ENCODE measurements at regions not wholly inside any gene's neighbourhood (a gene's known extent, or its start where the extent isn't known, plus 50 kb on each side); places are given as distances from the start of the nearest gene placed in this dataset.

DNA sequence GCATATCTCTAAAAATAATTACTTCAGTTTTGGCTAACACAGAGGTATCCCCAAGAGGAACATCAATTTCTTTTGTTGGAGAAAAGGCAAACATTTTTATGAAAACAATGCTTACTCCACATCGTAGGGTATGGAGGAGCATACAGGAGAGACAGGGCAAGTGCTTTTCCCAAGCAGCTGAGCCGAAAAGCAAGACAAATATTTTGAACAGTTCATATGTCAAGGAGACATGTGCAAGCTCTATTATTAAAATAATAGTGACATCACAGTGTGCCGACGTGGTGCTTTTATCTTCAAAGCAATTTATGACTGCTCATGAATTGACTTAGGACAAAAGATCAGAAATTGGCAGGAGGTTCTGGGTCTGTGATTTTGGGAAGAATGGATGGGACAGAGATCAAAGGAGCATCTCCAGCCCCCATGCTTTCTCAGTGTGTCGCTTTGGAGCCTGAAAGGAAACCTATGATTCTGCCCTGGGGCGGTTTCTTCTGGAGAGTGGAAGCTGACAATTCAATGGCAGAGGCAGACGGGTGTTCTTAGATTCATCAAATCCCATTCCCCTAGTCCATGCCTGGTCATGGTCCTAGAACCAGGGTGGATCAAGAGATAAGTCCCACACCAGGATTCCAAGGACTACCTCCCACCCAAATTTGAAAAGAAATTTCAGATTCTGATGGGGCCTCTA, 97.1 kb downstream of the JCAD start:
- ATAC-seq (no peak), DNase-seq (ENCODE audit: missing footprints) (no peak)
- intact Hi-C loops (cut with DNase I) = no loop called here

- ATAC-seq (no peak), DNase-seq (ENCODE audit: missing footprints) (no peak)
- intact Hi-C loops (cut with DNase I) = no loop called here
These were observed 98.0 kb downstream of the JCAD start for GRCh38 chr10:29961351-29961750.

GRCh38 chr10:29960261-29960660, 99.1 kb downstream of the JCAD start:
- ATAC-seq (no peak), DNase-seq (ENCODE audit: missing footprints) (no peak)
- intact Hi-C loops (cut with DNase I) = no loop called here

- DNase-seq (ENCODE audit: missing footprints) (no peak), ATAC-seq (no peak)
- intact Hi-C loops (cut with DNase I) = no loop called here
These were observed 99.8 kb downstream of the JCAD start for GRCh38 chr10:29959586-29959985.

DNA sequence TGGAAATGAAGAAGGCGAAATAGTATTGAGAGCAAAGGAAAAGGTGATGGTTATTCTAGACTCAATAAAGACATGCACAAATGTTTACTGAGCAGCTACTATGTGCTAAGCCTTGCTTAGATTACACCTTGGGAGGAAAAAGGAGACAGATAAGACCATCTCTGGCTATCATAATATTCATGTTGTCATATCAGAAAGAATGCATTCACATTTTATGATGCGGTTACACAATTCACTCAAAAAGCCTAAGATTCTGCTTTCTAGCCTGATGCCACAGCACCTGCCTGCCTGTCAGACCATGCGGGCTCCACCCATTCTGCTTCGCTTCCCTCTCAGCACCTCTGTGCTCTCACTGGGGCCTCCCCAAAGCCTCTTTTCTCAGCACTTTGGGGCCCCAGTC, 100.9 kb downstream of the JCAD start:
- no peak for ATAC-seq
- intact Hi-C loops (cut with DNase I) = no loop called here
- DNase-seq (ENCODE audit: missing footprints) = no peak

DNA sequence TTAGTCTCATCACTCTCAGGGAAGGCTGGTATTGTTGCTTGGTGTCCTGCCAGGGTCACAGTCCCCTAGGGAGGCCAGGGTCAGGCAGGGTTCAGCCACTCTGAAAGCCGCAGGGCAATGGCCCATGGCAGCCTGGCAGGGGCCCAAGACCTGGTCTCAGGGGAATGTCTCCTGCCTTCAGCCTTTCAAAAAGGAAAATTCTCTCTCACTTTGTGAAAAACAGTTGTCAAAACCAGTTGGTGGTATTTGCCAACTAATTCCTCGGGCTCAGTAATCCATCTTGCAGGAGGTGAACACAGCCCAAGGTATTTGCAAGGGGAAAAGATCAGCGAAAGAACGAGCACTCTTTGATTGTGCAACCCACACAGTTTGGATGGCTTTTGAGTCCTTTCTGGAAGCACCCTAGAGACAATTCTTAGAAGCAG, 101.5 kb downstream of the JCAD start:
- intact Hi-C loops (cut with DNase I) = no loop called here
- no peak for DNase-seq (ENCODE audit: missing footprints)
- peak; percentile 57 for ATAC-seq

GRCh38 chr10:29957236-29957635, 102.2 kb downstream of the JCAD start:
- intact Hi-C loops (cut with DNase I) = no loop called here
- ATAC-seq (no peak), DNase-seq (ENCODE audit: missing footprints) (no peak)

DNA sequence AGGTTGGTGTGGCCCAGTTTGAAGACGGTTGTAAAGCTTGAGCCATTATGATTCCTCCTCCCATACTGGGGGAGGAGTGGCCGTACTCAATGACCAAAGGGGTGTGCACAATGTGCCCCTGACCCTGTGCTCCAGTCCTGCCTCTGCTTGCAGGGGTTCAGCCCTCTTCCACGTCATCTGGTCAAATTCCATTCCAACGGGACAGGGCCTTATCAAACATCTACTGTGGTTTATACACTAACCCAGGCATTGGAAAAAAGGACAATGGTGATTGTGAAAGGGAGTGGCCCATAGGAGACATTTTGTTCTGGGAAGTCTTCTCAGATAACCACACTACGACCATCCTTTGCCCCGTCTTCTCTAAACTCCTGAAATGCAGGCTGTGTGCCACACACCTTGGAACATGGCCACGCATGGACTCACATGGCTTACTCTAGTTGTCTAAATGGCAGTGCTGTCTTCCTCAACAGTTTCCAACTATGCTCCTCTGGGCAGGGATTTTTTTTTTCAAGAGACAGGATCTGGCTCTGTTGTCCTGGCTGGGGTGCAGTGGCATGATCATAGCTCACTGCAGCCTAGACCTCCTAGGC, 103.0 kb downstream of the JCAD start:
- ATAC-seq (no peak), DNase-seq (ENCODE audit: missing footprints) (no peak)
- intact Hi-C loops (cut with DNase I) = no loop called here

DNA sequence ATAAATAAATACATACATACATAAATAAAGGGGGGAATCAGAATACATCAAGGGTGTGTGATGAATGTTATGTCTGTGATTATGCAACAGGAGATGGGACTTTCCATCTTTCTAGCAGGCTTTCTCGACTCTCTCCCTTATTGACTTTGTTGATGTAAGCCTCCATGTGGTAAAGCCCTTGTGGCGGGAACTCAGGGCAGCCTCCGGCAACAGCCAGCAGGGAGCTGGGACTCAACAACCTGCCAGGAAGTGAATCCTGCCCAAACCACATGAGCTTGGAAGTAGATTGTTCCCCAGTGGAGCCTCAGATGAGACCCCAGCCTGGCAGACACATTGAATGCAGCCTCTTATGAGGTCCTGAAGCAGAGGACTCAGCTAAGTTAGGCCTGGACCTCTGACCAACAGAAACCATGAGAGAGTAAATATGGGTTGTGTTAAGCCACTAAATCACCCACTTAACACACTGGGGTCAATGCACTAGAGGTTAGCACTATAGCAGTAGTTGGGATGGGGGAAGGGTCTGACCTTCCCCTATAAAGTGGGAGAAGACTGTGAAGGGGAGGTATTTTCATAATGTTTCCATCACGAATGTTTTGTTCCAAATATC, 104.0 kb downstream of the JCAD start:
- ATAC-seq (no peak), DNase-seq (ENCODE audit: missing footprints) (no peak)
- intact Hi-C loops (cut with DNase I) = no loop called here

GRCh38 chr10:29951441-29951931, 107.9 kb downstream of the JCAD start:
- intact Hi-C loops (cut with DNase I) = no loop called here
- ATAC-seq = no peak
- no peak for DNase-seq (ENCODE audit: missing footprints)

DNA sequence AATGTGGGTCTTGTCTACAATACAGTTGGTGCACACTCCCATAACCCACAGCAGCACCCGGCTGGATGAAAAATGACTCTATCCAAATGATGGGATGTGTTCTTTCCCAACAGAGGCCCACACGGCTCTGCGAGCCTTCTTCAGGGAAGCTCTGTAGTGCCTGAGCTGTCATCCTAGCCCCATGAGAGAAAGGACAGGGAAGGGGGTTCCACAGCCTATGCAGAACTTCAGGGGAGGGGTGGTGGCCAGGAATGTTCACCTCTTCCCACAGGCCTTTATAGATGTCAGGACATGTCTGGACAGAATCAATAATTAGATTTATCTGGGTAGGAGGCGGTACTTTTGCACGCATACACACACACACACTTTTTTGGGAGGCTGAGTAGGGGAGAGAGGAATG, 109.0 kb downstream of the JCAD start:
- intact Hi-C loops (cut with DNase I) = no loop called here
- ATAC-seq (no peak), DNase-seq (ENCODE audit: missing footprints) (no peak)

DNA sequence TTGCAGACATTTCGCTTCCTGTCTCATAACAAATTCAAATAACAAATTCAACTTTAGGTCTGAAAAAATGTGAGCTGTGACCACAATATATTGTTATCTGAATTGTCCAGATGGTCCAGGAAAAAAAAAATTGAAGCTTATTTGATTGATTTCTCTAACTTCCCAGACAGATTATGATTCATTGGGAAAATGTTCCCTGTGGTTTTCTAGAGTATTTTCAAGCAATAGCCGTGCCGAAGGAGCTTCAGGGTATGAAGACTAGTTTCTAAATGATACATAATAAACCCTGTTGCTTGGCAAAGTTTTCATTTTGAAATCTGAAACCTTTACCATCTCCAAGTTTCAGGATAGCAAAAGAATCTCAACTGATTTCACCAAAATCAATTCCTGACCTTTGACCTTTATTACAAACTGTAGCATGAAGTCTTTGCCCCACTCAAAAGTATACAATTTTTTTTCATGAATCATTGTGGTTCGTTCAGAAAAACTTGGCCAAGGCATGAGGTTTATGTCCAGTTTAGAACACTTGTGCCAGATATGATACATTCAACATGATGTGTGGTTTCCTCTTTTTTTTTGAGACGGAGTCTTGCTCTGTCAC, 109.9 kb downstream of the JCAD start:
- DNase-seq (ENCODE audit: missing footprints) = no peak
- ATAC-seq = no peak
- intact Hi-C loops (cut with DNase I) = loop anchor here (10.0 kb wide), 1 partner anchor 215 kb away; no protein-coding TSS in a partner anchor

DNA sequence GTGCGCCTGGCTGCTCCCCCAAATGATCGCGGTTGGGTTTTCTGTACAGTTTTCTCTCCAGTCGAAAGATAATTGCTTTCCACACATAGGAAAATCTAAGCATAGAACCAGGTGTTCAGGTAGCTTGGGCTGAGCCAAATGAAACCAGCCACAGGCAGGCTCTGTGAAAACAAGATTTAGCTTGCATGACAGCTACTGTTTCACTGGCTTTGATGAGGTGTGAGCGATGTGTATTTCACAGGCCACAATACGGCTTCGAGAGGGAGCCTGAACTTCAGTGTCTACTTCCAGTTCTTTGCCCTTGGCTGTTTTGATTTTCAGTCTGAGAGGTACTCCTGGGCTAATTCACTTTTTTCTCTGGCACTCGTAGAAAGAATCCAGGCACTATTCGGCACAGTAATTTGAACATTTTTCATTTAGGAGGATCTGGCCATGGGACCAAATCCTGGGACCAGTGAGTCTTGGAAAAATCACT, 110.5 kb downstream of the JCAD start:
- DNase-seq (ENCODE audit: missing footprints) (no peak), ATAC-seq (no peak)
- intact Hi-C loops (cut with DNase I) = loop anchor here (10.0 kb wide), 1 partner anchor 214 kb away; no protein-coding TSS in a partner anchor

- intact Hi-C loops (cut with DNase I) = loop anchor here (10.0 kb wide), 1 partner anchor 213 kb away; no protein-coding TSS in a partner anchor
- peak; percentile 36 for ATAC-seq
- DNase-seq (ENCODE audit: missing footprints) = no peak
These were observed 111.7 kb downstream of the JCAD start for GRCh38 chr10:29947701-29948060.

GRCh38 chr10:29946953-29947700, 112.3 kb downstream of the JCAD start:
- ATAC-seq = peak; percentile 88

DNA sequence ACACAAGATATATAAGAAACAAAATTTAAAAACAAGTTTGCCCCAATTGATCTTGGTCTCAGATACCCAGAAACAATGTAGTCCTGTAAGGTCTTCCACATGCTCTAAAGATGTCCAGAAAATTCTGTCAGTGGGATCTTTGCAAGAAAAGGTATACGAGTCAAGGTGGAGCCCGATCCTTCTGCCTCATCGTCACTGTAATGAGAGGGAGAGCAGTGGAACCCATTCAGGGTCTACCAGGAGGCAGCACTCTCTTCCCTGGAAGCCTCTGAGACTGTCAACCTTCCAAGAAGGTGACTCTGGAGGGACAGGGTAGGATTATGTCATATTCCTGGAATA, 112.8 kb downstream of the JCAD start:
- DNase-seq (ENCODE audit: missing footprints) (no peak), ATAC-seq (no peak)
- intact Hi-C loops (cut with DNase I) = loop anchor here (10.0 kb wide), 1 partner anchor 212 kb away; no protein-coding TSS in a partner anchor

More at GRCh38 chr10:29946953-29947700, 112.3 kb downstream of the JCAD start:
- DNase-seq (ENCODE audit: missing footprints) = no peak
- intact Hi-C loops (cut with DNase I) = loop anchor here (10.0 kb wide), 1 partner anchor 212 kb away; no protein-coding TSS in a partner anchor

DNA sequence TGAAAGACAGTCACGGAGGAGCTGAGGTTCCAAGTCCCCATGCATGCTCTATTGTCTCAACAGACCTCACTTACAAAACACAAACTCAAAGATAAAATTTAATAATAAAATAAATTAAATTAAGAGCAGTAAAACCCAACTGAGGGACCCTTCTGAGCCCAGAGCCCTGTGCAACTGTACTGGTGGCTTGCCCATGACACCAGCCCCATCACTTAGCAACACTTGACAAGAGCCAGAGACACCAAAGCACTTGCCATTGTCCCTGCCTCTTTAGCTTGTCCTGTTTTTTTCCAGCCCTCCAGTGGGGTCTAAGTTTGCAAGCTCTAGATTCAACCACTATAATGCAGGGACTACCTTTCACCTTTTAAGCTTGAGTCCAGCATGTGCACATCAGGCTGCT, 117.9 kb downstream of the JCAD start:
- no peak for DNase-seq (ENCODE audit: missing footprints)
- intact Hi-C loops (cut with DNase I) = loop anchor here (10.0 kb wide), 1 partner anchor 207 kb away; no protein-coding TSS in a partner anchor
- ATAC-seq = no peak

DNA sequence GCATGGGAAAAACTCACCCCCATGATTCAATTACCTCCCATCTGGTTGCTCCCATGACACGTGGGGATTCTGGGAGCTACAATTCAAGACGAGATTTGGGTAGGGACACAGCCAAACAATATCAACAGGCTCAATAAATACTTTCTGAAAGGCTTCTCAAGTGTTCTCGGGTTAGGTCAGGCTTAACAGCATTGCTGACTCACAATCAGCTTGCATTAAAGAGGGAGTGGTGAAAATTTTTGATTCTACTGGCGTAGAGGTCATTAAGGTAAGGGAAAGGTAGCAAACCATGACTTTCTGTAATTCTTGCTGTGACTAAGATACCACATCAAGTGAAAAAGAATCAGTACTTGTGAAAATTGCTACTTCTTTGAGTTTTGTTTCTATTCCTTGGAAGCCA, 126.4 kb downstream of the JCAD start:
- ATAC-seq = no peak
- intact Hi-C loops (cut with DNase I) = no loop called here
- DNase-seq (ENCODE audit: missing footprints) = no peak

DNA sequence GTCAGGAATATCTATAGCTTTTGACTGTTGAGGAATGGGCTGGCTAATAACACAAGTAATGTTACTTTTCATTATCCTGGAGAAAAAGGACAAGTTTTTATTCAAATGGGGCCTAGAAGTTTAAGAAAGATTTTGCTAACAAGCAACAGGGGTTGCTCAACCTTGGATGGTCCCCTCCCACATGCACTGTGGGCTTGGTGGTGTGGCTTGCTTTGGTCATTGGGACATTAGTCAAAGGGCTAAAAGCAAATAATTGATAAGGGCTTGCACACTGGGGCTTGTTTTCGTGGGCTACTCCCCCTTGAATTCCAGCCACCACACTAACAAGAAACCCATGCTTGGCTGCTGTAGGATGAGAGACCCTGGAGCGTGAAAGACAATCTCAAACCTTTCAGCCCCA, 127.6 kb downstream of the JCAD start:
- no peak for DNase-seq (ENCODE audit: missing footprints)
- no peak for ATAC-seq
- intact Hi-C loops (cut with DNase I) = no loop called here

Measured in Right ventricle myocardium inferior (tissue), 1 donor.